UCSD-AML1 (cell line): ENCODE measurements at regions not wholly inside any gene's neighbourhood (a gene's known extent, or its start where the extent isn't known, plus 50 kb on each side); places are given as distances from the start of the nearest gene placed in this dataset.
"Not testable (repeated sequence)": the region's sequence is repeated elsewhere in the genome, so short reads cannot be mapped to it uniquely, and the experiment has no call there.

ENCODE experiments used
- DNase-seq: peaks from one replicate; lab custom pipeline; 2025; ENCODE audit not compliant: unreplicated experiment; lab: John Stamatoyannopoulos, UW

- peak; percentile 29 for DNase-seq
Measured at GRCh38 chr10:20616918-20617810, 279.9 kb downstream of the NEBL start.

- DNase-seq: no peak
Measured at GRCh38 chr10:20616056-20616671, 280.9 kb downstream of the NEBL start.

- DNase-seq: no peak
Measured at GRCh38 chr10:20615395-20615794, 281.7 kb downstream of the NEBL start.

- no peak for DNase-seq
Measured at GRCh38 chr10:20614911-20615310, 282.2 kb downstream of the NEBL start.

GRCh38 chr10:20608503-20608902 lies 288.6 kb downstream of the NEBL start:
- DNase-seq: no peak

- DNase-seq: no peak
Measured at GRCh38 chr10:20606985-20607384, 290.1 kb downstream of the NEBL start.

GRCh38 chr10:20601941-20602461 lies 295.1 kb downstream of the NEBL start:
- DNase-seq: no peak

GRCh38 chr10:20598590-20598989 lies 298.5 kb downstream of the NEBL start:
- DNase-seq: no peak

GRCh38 chr10:20596911-20597310 lies 300.2 kb downstream of the NEBL start:
- no peak for DNase-seq

GRCh38 chr10:20596065-20596755 lies 300.9 kb downstream of the NEBL start:
- no peak for DNase-seq

GRCh38 chr10:20593649-20594048 lies 303.5 kb downstream of the NEBL start:
- DNase-seq: no peak

- DNase-seq: no peak
Measured at GRCh38 chr10:20582041-20582440, 315.1 kb downstream of the NEBL start.

GRCh38 chr10:20573924-20574323 lies 323.2 kb downstream of the NEBL start:
- DNase-seq: no peak

GRCh38 chr10:20555990-20556389 lies 341.1 kb downstream of the NEBL start:
- DNase-seq: not testable (repeated sequence)

GRCh38 chr10:20552382-20552781 lies 344.7 kb downstream of the NEBL start:
- DNase-seq: no peak

GRCh38 chr10:20551761-20552160 lies 345.4 kb downstream of the NEBL start:
- DNase-seq: no peak

- DNase-seq: no peak
Measured at GRCh38 chr10:20535897-20536881, 360.9 kb downstream of the NEBL start.

GRCh38 chr10:20531241-20531883 lies 365.7 kb downstream of the NEBL start:
- not testable (repeated sequence) for DNase-seq

- DNase-seq: no peak
Measured at GRCh38 chr10:20521186-20521585, 375.9 kb downstream of the NEBL start.

- no peak for DNase-seq
Measured at GRCh38 chr10:20515654-20516053, 381.5 kb downstream of the NEBL start.
